HL-60 (cell line): ENCODE measurements at regions not wholly inside any gene's neighbourhood (a gene's known extent, or its start where the extent isn't known, plus 50 kb on each side); places are given as distances from the start of the nearest gene placed in this dataset.

ENCODE experiments used
- DNase-seq, 2 experiments: peaks; one replicate each; pipeline ENCODE4 v3.0.0-alpha.2; 2010 to 2020; ENCODE audit warnings: low read depth in 1 of 2, low spot score in 1 of 2
- H3K27ac ChIP-seq: fragments of 250-450 bp; sonication (Bioruptor Pico); replicated peaks from 2 replicates; pipeline ENCODE4 v1.5.1; 2020; ENCODE audit warnings: mild to moderate bottlenecking, moderate library complexity
- H3K27me3 ChIP-seq: fragments of 250-450 bp; sonication (Bioruptor Pico); 2 replicates; pipeline ENCODE4 v1.5.1; 2021; ENCODE audit warnings: mild to moderate bottlenecking, moderate library complexity; ENCODE audit not compliant: insufficient read depth, poor library complexity, severe bottlenecking
- H3K4me3 ChIP-seq: replicated peaks from 2 replicates; pipeline ENCODE4 v1.5.1; 2011; ENCODE audit warnings: mild to moderate bottlenecking, control low read depth, low read length; ENCODE audit not compliant: insufficient read depth
- GABPA ChIP-seq: IDR thresholded peaks from 2 replicates; pipeline ENCODE4 v1.6.1; 2012; ENCODE audit warnings: low read depth
- POLR2AphosphoS5 ChIP-seq: IDR thresholded peaks from 2 replicates; pipeline ENCODE4 v1.6.1; 2012; ENCODE audit warnings: low read depth
- SPI1 ChIP-seq: IDR thresholded peaks from 2 replicates; pipeline ENCODE4 v1.6.1; 2012; ENCODE audit warnings: low read depth, mild to moderate bottlenecking, borderline replicate concordance
- TF ChIP-seq, protein P1 (sequence below): IDR thresholded peaks from 2 replicates; pipeline ENCODE4 v1.6.1; 2012; ENCODE audit warnings: low read depth; ENCODE audit not compliant: insufficient replicate concordance
- TF ChIP-seq, protein P2 (sequence below): IDR thresholded peaks from one replicate; pipeline ENCODE4 v1.5.1; 2011; ENCODE audit warnings: low read length, control low read depth, inconsistent platforms; ENCODE audit not compliant: insufficient read depth

DNA sequence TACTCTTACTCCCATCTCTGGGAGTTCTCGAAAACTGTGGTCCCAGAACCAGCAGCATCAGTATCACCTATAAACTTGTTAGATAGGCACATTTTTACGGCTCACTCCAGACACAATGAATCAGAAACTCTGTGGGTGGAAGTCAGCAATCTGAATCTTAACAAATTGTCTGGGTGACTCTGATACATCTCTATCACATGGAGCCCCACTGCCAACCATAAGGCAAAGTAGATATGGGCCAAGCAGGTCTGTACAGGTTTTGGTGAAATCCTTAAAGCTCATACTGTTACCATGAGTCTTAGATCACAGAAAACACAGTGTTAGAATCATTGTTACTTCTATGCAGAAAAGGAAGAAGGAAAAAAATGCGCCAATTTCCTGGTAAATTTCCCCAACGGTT is 122.5 kb upstream of the HCCS start:
- DNase-seq, result no peak
- TF ChIP-seq, protein P1, sequence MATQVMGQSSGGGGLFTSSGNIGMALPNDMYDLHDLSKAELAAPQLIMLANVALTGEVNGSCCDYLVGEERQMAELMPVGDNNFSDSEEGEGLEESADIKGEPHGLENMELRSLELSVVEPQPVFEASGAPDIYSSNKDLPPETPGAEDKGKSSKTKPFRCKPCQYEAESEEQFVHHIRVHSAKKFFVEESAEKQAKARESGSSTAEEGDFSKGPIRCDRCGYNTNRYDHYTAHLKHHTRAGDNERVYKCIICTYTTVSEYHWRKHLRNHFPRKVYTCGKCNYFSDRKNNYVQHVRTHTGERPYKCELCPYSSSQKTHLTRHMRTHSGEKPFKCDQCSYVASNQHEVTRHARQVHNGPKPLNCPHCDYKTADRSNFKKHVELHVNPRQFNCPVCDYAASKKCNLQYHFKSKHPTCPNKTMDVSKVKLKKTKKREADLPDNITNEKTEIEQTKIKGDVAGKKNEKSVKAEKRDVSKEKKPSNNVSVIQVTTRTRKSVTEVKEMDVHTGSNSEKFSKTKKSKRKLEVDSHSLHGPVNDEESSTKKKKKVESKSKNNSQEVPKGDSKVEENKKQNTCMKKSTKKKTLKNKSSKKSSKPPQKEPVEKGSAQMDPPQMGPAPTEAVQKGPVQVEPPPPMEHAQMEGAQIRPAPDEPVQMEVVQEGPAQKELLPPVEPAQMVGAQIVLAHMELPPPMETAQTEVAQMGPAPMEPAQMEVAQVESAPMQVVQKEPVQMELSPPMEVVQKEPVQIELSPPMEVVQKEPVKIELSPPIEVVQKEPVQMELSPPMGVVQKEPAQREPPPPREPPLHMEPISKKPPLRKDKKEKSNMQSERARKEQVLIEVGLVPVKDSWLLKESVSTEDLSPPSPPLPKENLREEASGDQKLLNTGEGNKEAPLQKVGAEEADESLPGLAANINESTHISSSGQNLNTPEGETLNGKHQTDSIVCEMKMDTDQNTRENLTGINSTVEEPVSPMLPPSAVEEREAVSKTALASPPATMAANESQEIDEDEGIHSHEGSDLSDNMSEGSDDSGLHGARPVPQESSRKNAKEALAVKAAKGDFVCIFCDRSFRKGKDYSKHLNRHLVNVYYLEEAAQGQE, result no peak
- TF ChIP-seq, protein P2, sequence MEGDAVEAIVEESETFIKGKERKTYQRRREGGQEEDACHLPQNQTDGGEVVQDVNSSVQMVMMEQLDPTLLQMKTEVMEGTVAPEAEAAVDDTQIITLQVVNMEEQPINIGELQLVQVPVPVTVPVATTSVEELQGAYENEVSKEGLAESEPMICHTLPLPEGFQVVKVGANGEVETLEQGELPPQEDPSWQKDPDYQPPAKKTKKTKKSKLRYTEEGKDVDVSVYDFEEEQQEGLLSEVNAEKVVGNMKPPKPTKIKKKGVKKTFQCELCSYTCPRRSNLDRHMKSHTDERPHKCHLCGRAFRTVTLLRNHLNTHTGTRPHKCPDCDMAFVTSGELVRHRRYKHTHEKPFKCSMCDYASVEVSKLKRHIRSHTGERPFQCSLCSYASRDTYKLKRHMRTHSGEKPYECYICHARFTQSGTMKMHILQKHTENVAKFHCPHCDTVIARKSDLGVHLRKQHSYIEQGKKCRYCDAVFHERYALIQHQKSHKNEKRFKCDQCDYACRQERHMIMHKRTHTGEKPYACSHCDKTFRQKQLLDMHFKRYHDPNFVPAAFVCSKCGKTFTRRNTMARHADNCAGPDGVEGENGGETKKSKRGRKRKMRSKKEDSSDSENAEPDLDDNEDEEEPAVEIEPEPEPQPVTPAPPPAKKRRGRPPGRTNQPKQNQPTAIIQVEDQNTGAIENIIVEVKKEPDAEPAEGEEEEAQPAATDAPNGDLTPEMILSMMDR, result no peak
- TF ChIP-seq POLR2AphosphoS5 (no peak), GABPA (no peak), SPI1 (no peak)
- Histone ChIP-seq H3K4me3 (no peak overlapping the region), H3K27ac (no peak overlapping the region), H3K27me3 (no peaks in the 10 kb centered on the region)

DNA sequence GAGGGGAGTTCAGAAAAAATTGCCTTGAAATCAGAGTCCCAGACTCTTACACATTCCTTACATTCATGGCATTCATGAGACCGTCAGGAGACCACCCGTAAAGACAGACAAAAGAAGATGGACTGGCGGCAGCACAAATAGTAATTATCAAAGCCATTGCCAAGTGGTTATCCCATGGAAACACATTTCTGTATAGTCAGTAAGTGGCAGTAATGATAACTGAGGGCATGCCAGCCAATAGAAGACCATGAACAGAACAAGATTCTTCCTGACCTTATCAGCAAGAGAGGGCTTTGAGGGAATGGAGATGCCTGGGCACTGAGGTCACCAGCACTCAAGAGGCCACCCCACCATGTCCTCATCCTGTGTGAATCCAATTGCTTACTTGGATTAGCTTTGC is 121.7 kb upstream of the HCCS start:
- Histone ChIP-seq H3K27ac (no peak overlapping the region), H3K27me3 (no peaks in the 10 kb centered on the region), H3K4me3 (no peak overlapping the region)
- TF ChIP-seq, protein P1, result no peak
- no peak for TF ChIP-seq GABPA
- no peak for DNase-seq

DNA sequence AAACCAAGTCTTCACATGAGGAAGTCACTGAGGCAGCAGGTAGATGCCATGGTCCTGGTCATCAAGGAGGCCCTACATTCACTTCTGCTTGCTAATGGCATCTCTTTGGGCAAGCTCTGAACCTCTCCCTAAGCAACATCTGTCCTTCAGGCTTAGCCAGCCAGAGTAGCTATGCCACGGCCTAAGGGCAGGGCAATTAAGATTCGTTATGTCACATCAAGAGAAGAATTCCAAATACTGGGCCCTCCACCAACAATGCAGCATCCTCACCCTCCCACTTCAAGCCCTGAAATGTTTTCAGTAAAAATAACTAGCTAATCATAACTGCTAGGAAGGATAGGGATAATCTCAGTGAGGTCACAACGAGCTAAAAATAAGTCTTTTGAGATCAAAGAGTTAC is 120.7 kb upstream of the HCCS start:
- H3K27me3 ChIP-seq, result no peaks in the 10 kb centered on the region
- no peak for DNase-seq
- no peak overlapping the region for H3K27ac ChIP-seq
- TF ChIP-seq, protein P2, result no peak
- TF ChIP-seq, protein P1, result no peak
- TF ChIP-seq POLR2AphosphoS5 (no peak), GABPA (no peak), SPI1 (no peak)
- H3K4me3 ChIP-seq, result no peak overlapping the region

DNA sequence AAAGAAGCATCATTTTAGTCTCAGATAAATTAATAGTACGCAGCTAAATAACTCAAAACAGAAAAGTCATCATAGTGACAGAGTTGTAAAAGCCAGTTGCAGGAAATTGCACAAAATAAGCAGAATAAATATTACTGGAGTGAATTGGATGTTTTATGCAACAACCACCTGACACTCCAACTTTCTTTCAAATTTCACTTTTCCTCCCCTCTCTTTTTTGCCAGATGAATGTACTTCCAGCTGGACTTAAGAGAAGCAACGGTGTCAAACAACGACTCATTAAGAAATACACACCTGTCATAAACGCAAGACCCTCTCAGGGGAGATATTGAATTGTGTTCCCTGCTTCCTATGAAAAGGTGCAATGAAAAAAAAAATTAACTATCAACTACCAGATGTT is 120.2 kb upstream of the HCCS start:
- H3K27ac ChIP-seq, result no peak overlapping the region
- no peak for DNase-seq
- TF ChIP-seq SPI1, result no peak
- TF ChIP-seq, protein P2, result no peak
- TF ChIP-seq GABPA, result no peak
- no peak for TF ChIP-seq POLR2AphosphoS5
- TF ChIP-seq, protein P1, result no peak

More for the DNA sequence above, 120.2 kb upstream of the HCCS start:
- H3K27me3 ChIP-seq, result no peaks in the 10 kb centered on the region
- no peak overlapping the region for H3K4me3 ChIP-seq
